SK-N-SH (cell line): ENCODE measurements at regions not wholly inside any gene's neighbourhood (a gene's known extent, or its start where the extent isn't known, plus 50 kb on each side); places are given as distances from the start of the nearest gene placed in this dataset.

Source experiments
- RAD21 ChIP-seq: IDR thresholded peaks from 2 replicates; pipeline ENCODE4 v1.6.1; 2012; ENCODE audit warnings: mild to moderate bottlenecking, low read length
- RCOR1 ChIP-seq: fragments of 150-350 bp; IDR thresholded peaks from 2 replicates; pipeline ENCODE4 v1.6.1; 2017; ENCODE audit warnings: antibody characterized with exemption, low read length
- TAF1 ChIP-seq: IDR thresholded peaks from 2 replicates; pipeline ENCODE4 v1.6.1; 2012; ENCODE audit warnings: low read depth, mild to moderate bottlenecking, low read length, moderate library complexity, borderline replicate concordance
- TEAD4 ChIP-seq: IDR thresholded peaks from 2 replicates; pipeline ENCODE4 v1.4.0; 2012; ENCODE audit warnings: mild to moderate bottlenecking, borderline replicate concordance; ENCODE audit not compliant: insufficient read depth
- YY1 ChIP-seq: IDR thresholded peaks from 2 replicates; pipeline ENCODE4 v1.4.0; 2012; ENCODE audit warnings: low read depth, mild to moderate bottlenecking
- TF ChIP-seq, protein P1 (sequence below): IDR thresholded peaks from 2 replicates; pipeline ENCODE4 v1.4.0; 2012; ENCODE audit warnings: low read depth, borderline replicate concordance
- TF ChIP-seq, protein P2 (sequence below): IDR thresholded peaks from 2 replicates; pipeline ENCODE4; 2012
- TF ChIP-seq, protein P3 (sequence below): fragments of 200-600 bp; sonication (generic); IDR thresholded peaks from 2 replicates; pipeline ENCODE4 v1.6.1; 2017; ENCODE audit warnings: antibody characterized with exemption, mild to moderate bottlenecking, moderate library complexity

DNA sequence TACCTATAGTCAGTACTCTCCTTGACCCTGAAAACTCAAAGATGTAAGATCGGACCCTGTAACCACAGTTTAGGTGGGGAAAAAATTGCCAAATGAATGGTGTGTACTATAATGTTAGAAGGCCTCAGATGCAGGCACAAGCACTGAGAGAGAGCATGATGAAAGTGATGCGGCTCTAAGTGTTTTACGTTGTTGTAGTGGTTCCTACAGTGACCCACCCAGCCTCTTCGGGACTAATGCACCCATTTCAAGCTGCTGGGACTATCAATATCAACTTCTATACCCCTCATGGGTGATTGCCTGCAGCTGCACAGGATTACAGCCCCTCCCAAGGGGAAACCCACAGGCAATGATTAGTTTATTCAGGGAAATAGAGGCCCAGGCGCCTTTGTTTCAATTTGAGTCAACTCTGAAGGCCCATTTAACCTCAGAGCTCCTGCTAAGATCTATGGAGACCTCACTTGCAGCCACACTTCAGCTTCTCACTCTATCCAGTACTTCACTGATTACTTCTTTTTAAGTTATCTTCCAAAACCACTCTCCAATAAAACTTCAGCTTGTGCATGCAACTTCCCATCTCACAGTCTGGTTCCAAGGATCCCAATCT lies 340.7 kb downstream of the NR2F1-AS1 start:
- no peak for TF ChIP-seq TAF1
- TF ChIP-seq, protein P1, sequence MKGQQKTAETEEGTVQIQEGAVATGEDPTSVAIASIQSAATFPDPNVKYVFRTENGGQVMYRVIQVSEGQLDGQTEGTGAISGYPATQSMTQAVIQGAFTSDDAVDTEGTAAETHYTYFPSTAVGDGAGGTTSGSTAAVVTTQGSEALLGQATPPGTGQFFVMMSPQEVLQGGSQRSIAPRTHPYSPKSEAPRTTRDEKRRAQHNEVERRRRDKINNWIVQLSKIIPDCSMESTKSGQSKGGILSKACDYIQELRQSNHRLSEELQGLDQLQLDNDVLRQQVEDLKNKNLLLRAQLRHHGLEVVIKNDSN = no peak
- TF ChIP-seq, protein P2, sequence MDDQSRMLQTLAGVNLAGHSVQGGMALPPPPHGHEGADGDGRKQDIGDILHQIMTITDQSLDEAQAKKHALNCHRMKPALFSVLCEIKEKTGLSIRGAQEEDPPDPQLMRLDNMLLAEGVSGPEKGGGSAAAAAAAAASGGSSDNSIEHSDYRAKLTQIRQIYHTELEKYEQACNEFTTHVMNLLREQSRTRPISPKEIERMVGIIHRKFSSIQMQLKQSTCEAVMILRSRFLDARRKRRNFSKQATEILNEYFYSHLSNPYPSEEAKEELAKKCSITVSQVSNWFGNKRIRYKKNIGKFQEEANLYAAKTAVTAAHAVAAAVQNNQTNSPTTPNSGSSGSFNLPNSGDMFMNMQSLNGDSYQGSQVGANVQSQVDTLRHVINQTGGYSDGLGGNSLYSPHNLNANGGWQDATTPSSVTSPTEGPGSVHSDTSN = no peak
- TF ChIP-seq, protein P3, sequence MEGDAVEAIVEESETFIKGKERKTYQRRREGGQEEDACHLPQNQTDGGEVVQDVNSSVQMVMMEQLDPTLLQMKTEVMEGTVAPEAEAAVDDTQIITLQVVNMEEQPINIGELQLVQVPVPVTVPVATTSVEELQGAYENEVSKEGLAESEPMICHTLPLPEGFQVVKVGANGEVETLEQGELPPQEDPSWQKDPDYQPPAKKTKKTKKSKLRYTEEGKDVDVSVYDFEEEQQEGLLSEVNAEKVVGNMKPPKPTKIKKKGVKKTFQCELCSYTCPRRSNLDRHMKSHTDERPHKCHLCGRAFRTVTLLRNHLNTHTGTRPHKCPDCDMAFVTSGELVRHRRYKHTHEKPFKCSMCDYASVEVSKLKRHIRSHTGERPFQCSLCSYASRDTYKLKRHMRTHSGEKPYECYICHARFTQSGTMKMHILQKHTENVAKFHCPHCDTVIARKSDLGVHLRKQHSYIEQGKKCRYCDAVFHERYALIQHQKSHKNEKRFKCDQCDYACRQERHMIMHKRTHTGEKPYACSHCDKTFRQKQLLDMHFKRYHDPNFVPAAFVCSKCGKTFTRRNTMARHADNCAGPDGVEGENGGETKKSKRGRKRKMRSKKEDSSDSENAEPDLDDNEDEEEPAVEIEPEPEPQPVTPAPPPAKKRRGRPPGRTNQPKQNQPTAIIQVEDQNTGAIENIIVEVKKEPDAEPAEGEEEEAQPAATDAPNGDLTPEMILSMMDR = no peak
- no peak for TF ChIP-seq RAD21
- no peak for TF ChIP-seq RCOR1
- no peak for TF ChIP-seq YY1
- TF ChIP-seq TEAD4 = no peak
